Endometrium (tissue), 2 donors: ENCODE measurements at regions not wholly inside any gene's neighbourhood (a gene's known extent, or its start where the extent isn't known, plus 50 kb on each side); places are given as distances from the start of the nearest gene placed in this dataset.
A peak's percentile ranks its signal among the peaks of the same experiment; 100 is the strongest.

Experiments used
- FAIRE-seq: peaks from 2 replicates; lab custom pipeline; 2012; peaks lifted over from hg19 to GRCh38; lab: Jason Lieb, UNC
- donor health status: control.
- donor health status: control.

- FAIRE-seq = peak; percentile 87
Measured at GRCh38 chr1:99573431-99574217, 72.3 kb upstream of the PALMD start.

- FAIRE-seq = no peak
Measured at GRCh38 chr1:99577313-99577712, 68.6 kb upstream of the PALMD start.

DNA sequence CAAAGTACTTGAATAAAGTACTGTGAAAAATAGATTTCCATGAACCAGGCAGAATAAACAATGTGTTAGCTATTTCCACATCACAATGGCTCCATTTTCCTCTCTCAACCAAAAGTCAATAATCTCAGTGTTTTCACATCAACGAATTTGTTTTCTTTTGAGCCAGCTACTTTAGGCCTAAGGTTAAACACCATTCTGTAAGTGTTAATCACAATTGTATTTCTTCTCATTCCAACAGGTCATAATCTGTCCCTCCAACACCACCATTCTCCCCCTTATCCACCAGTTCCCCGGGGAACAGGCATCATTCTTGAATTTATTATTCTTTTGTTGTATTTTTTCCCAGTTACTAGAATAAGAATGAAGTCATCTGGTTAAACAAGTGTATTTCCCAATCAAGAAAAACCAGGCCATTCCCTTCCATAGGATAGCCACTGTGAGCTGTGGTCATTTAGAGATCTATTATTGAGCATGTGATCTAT is 66.2 kb upstream of the PALMD start:
- FAIRE-seq = no peak

DNA sequence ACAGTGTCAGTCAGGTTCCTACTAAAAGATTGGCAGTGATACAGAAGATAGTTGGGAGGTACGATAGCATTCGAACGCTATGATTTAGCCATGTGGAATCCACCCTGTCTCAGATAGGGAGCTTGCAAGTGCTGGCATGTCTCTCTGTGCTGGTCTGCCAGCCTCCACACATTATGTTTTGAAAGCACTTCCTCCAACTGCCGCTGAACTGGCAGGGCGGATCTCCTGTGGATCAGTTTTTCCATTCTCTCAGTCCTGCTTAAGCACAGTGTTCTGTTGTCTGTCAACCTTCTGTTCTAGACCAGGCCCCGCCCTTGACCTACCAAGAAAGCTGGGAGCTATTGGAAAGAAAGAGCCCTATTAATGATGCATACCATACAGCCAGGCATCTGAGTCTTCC is 65.5 kb upstream of the PALMD start:
- no peak for FAIRE-seq

DNA sequence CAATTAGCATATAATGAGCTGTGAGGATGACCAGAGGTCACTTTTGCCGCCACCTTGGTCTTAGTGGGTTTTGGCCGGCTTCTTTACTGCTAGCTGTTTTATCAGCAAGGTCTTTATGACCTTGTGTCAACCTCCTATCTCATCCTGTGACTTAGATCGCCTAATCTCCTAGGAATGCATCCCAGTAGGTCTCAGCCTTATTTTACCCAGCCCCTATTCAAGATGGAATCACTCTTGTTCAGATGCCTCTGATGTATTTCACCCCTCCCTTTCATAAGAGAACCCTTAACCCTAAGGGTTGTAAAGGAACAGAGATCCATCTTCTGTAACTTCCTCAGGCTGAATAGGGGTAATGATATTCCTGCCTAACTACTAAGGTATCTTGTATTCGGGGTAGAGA is 58.9 kb upstream of the PALMD start:
- no peak for FAIRE-seq

GRCh38 chr1:99589186-99589636 is 56.7 kb upstream of the PALMD start:
- FAIRE-seq = no peak

GRCh38 chr1:99590578-99591209 is 55.2 kb upstream of the PALMD start:
- FAIRE-seq = no peak

DNA sequence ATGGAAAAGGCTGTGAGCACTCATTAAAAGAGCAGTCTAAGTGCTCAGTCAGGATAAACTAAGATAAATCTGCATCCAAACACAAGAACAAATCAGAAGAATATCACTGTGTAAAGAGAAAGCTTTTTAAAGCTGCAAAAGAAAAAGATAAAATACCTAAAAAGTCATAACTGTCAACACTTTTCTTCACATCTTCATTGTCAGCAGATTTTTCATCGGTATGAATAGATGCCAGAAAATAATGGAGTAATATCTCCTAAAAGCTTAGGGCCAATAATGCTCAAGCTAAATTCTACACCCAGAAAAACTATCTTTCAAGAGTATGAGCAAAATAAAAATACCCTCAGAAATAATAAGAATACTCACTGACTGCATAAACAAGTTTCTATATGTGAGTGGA is 54.0 kb upstream of the PALMD start:
- no peak for FAIRE-seq

DNA sequence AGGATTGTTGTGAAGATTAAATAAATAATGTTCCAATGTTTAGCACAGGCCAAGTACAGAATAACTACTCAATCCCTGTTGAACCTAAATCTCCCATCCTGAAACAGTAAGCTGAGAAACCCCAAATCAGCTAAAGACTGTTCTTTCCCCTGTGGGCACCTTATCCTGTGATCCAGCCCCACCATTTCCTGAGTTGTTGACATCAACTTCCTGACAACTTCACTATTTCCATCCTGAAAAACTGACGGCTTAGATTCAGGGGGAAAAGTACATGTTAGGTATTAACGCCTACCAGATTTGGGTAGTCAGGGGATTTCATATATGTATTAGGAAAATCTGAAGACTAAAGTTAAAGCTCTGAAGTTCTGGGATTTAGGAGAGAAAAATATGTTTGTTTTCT is 51.7 kb upstream of the PALMD start:
- no peak for FAIRE-seq

- no peak for FAIRE-seq
Measured at GRCh38 chr1:99595041-99595440, 50.9 kb upstream of the PALMD start.

DNA sequence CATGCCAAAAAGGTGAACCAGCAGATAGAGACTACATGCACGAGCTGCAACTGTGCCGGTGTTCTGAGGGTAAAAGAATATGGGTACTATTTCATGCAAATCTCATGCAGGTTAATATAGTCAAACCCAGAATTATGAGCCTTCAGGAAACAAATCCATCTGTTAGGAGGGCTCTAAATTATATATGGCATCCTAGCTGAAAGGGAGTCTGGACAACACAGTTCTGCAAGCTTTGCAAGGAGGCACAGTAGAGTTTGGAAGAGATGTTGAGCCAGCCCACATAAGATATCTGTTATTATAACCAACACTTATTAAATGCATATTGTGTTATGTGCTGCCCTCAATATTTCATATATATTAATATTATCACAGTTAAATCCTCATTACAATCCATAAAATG is 50.5 kb upstream of the PALMD start:
- no peak for FAIRE-seq
